HepG2 (cell line): ENCODE measurements at regions not wholly inside any gene's neighbourhood (a gene's known extent, or its start where the extent isn't known, plus 50 kb on each side); places are given as distances from the start of the nearest gene placed in this dataset.

Experiments
- ATAC-seq: fragments of 200-7000 bp; cut with Tn5 transposase; 3 replicates; pipeline ENCODE4 v1.9.1; 2020; ENCODE audit warnings: mild to moderate bottlenecking, moderate library complexity
- BruUV-seq: library from RNA; stranded (reverse); fragments of 400-500 nt; replicated peaks from 2 replicates; lab custom pipeline; 2021; lab: Mats Ljungman, UMichigan
- CTCF ChIA-PET: fragments of 300-600 bp; formaldehyde crosslinking; extraction: SDS; loops from one replicate; lab custom pipeline; 2021; ENCODE audit warnings: low total read pairs, inconsistent platforms, low intra/inter-chr PET ratio; lab: Yijun Ruan, JAX
- POLR2A ChIA-PET: fragments of 350-600 bp; sonication (Branson Sonifier 250); formaldehyde crosslinking; loops from one replicate; lab custom pipeline; 2020; ENCODE audit warnings: antibody characterized with exemption, inconsistent platforms; lab: Yijun Ruan, JAX
- DNase-seq: peaks from one replicate; pipeline ENCODE4 v3.0.0-alpha.2; 2015; ENCODE audit warnings: low spot score
- FAIRE-seq: peaks from 3 replicates; lab custom pipeline; 2011; peaks lifted over from hg19 to GRCh38; lab: Jason Lieb, UNC
- H2AFZ ChIP-seq: one replicate; pipeline ENCODE4 v1.6.1; 2011; ENCODE audit warnings: low read length, inconsistent platforms
- H3K27ac ChIP-seq: fragments of 300-600 bp; 3 replicates; pipeline ENCODE4 v1.8.0; 2011; ENCODE audit warnings: mixed run types, mild to moderate bottlenecking, mixed read lengths, low read length, inconsistent platforms; ENCODE audit not compliant: insufficient read depth; ENCODE audit errors: extremely low read length
- H3K27me3 ChIP-seq, 2 experiments: fragments of 200-600 bp in 1 of 2; 2 replicates in 1 of 2; 3 replicates in 1 of 2; pipeline versions ENCODE4 v1.6.0 to v1.8.0; 2011; ENCODE audit warnings: low read length in 2 of 2, mild to moderate bottlenecking in 2 of 2, moderate library complexity in 2 of 2, inconsistent platforms in 1 of 2; ENCODE audit not compliant: insufficient read depth in 2 of 2, control insufficient read depth in 1 of 2
- H3K36me3 ChIP-seq, 2 experiments: fragments of 200-600 bp in 1 of 2; replicated peaks in 1 of 2; 2 replicates in 1 of 2; 3 replicates in 1 of 2; pipeline versions ENCODE4 v1.5.1 to v1.8.0; 2011; ENCODE audit warnings: low read length in 2 of 2, inconsistent platforms in 1 of 2; ENCODE audit not compliant: insufficient read depth in 2 of 2, control insufficient read depth in 1 of 2
- H3K4me1 ChIP-seq: 2 replicates; pipeline ENCODE4 v1.5.1; 2012; ENCODE audit warnings: low read length, inconsistent platforms; ENCODE audit not compliant: insufficient read depth
- H3K4me2 ChIP-seq: 2 replicates; pipeline ENCODE4 v1.6.0; 2011; ENCODE audit warnings: low read depth, low read length, inconsistent platforms
- H3K4me3 ChIP-seq, 3 experiments: fragments of 200-600 bp in 1 of 3; sonication (generic), shearing (Covaris generic) in 1 of 3; replicated peaks in 1 of 3; 2 replicates each; pipeline ENCODE4 v1.5.1; 2011 to 2016; ENCODE audit warnings: low read length in 3 of 3, inconsistent platforms in 2 of 3, low read depth in 2 of 3, mild to moderate bottlenecking in 2 of 3, control low read depth in 1 of 3, mixed read lengths in 1 of 3; ENCODE audit not compliant: insufficient read depth in 1 of 3
- H3K79me2 ChIP-seq: one replicate; pipeline ENCODE4 v1.6.1; 2011; ENCODE audit warnings: low read length, inconsistent platforms; ENCODE audit not compliant: insufficient read depth
- H3K9ac ChIP-seq: 2 replicates; pipeline ENCODE4 v1.6.0; 2011; ENCODE audit warnings: mild to moderate bottlenecking, low read depth, low read length, inconsistent platforms; ENCODE audit not compliant: insufficient read depth
- H3K9me3 ChIP-seq: 2 replicates; pipeline ENCODE4 v1.5.1; 2012; ENCODE audit warnings: mild to moderate bottlenecking, low read length
- H4K20me1 ChIP-seq: 2 replicates; pipeline ENCODE4 v1.6.0; 2011; ENCODE audit warnings: inconsistent platforms, mild to moderate bottlenecking, low read length, moderate library complexity; ENCODE audit not compliant: insufficient read depth
- ARNT2 ChIP-seq: sonication (generic); formaldehyde crosslinking; IDR thresholded peaks from 2 replicates; pipeline ENCODE4 v1.8.0; 2022; ENCODE audit warnings: mild to moderate bottlenecking, low read depth, missing genetic modification reagents, moderate library complexity
- FOXM1 ChIP-seq: sonication (generic); formaldehyde crosslinking; IDR thresholded peaks from 2 replicates; pipeline ENCODE4 v1.5.0; 2020; ENCODE audit warnings: missing genetic modification reagents
- KLF12 ChIP-seq: sonication (generic); formaldehyde crosslinking; IDR thresholded peaks from 2 replicates; pipeline ENCODE4 v1.4.0; 2020; ENCODE audit warnings: missing genetic modification reagents, borderline replicate concordance
- MBNL3 ChIP-seq: fragments of 250-450 bp; sonication (Bioruptor Pico); conservative IDR thresholded peaks from 2 replicates; pipeline ENCODE4 v1.8.0; 2022; ENCODE audit warnings: mild to moderate bottlenecking, inconsistent platforms
- NBN ChIP-seq: fragments of 450-650 bp; conservative IDR thresholded peaks from 2 replicates; pipeline ENCODE4 v1.6.1; 2017
- SAP130 ChIP-seq: IDR thresholded peaks from 2 replicates; pipeline ENCODE4 v1.6.1; 2016; ENCODE audit warnings: low read depth
- ZNF143 ChIP-seq: sonication (generic); formaldehyde crosslinking; IDR thresholded peaks from 2 replicates; pipeline ENCODE4 v1.4.0; 2020; ENCODE audit warnings: missing genetic modification reagents
- ZNF333 ChIP-seq: sonication (generic); formaldehyde crosslinking; IDR thresholded peaks from 2 replicates; pipeline ENCODE4 v1.4.0; 2020; ENCODE audit warnings: mild to moderate bottlenecking, missing genetic modification reagents, borderline replicate concordance
- ZNF549 ChIP-seq: sonication (generic); formaldehyde crosslinking; IDR thresholded peaks from 2 replicates; pipeline ENCODE4 v1.5.0; 2020; ENCODE audit warnings: missing genetic modification reagents
- whole genome bisulfite sequencing: methylation state at CpG from one replicate; pipeline ENCODE4 v1.1.6; 2017; ENCODE audit warnings: low lambda C conversion rate; 5-methylcytosine and 5-hydroxymethylcytosine counted together
- in situ Hi-C: cut with HindIII; loops from 2 replicates; pipeline ENCODE4 v1.10.0; 2017; ENCODE audit warnings: low pct_unique_long_range_greater_than_20kb; ENCODE audit not compliant: extremely low pct_ligation_motif_present
- intact Hi-C: fragments of 100-400 bp; cut with micrococcal nuclease; formaldehyde crosslinking; loops from one replicate; pipeline ENCODE4 v1.10.0; 2022; ENCODE audit not compliant: unreplicated experiment
- TF ChIP-seq, protein P1 (sequence below): sonication (generic); formaldehyde crosslinking; IDR thresholded peaks from 2 replicates; pipeline ENCODE4 v1.4.0; 2020; ENCODE audit warnings: mild to moderate bottlenecking, missing genetic modification reagents, borderline replicate concordance

GRCh38 chr1:94621395-94621794 is 79.8 kb upstream of the F3 start:
- ATAC-seq, result no peak
- no peaks in the 10 kb centered on the region for H4K20me1 ChIP-seq
- ChIA-PET POLR2A (no interaction called here), CTCF (no interaction called here)
- H3K36me3 ChIP-seq, result no peaks in the 10 kb centered on the region
- no peak overlapping the region for H3K4me3 ChIP-seq
- intact Hi-C loops, result no loop called here
- TF ChIP-seq NBN (no peak), ARNT2 (CRISPR knock-in tag) (no peak), KLF12 (CRISPR knock-in tag) (no peak), ZNF333 (CRISPR knock-in tag) (no peak), ZNF549 (CRISPR knock-in tag) (no peak), MBNL3 (CRISPR knock-in tag) (no peak), SAP130 (CRISPR knock-in tag) (no peak), ZNF143 (no peak), FOXM1 (no peak)
- TF ChIP-seq, protein P1, sequence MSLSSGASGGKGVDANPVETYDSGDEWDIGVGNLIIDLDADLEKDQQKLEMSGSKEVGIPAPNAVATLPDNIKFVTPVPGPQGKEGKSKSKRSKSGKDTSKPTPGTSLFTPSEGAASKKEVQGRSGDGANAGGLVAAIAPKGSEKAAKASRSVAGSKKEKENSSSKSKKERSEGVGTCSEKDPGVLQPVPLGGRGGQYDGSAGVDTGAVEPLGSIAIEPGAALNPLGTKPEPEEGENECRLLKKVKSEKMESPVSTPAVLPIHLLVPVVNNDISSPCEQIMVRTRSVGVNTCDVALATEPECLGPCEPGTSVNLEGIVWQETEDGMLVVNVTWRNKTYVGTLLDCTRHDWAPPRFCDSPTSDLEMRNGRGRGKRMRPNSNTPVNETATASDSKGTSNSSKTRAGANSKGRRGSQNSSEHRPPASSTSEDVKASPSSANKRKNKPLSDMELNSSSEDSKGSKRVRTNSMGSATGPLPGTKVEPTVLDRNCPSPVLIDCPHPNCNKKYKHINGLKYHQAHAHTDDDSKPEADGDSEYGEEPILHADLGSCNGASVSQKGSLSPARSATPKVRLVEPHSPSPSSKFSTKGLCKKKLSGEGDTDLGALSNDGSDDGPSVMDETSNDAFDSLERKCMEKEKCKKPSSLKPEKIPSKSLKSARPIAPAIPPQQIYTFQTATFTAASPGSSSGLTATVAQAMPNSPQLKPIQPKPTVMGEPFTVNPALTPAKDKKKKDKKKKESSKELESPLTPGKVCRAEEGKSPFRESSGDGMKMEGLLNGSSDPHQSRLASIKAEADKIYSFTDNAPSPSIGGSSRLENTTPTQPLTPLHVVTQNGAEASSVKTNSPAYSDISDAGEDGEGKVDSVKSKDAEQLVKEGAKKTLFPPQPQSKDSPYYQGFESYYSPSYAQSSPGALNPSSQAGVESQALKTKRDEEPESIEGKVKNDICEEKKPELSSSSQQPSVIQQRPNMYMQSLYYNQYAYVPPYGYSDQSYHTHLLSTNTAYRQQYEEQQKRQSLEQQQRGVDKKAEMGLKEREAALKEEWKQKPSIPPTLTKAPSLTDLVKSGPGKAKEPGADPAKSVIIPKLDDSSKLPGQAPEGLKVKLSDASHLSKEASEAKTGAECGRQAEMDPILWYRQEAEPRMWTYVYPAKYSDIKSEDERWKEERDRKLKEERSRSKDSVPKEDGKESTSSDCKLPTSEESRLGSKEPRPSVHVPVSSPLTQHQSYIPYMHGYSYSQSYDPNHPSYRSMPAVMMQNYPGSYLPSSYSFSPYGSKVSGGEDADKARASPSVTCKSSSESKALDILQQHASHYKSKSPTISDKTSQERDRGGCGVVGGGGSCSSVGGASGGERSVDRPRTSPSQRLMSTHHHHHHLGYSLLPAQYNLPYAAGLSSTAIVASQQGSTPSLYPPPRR (CRISPR knock-in tag), result no peak
- in situ Hi-C loops, result no loop called here
- H3K27ac ChIP-seq, result no peak overlapping the region
- no peak for DNase-seq
- H3K27me3 ChIP-seq, result peaks cover 2 to 18% of the 10 kb centered on the region in 2 experiments; a peak in 3 of 5 replicates
- 0% methylated on average over 2 of the region's 3 CpGs for WGBS
- no peaks in the 10 kb centered on the region for H3K79me2 ChIP-seq
- peaks cover 44% of the 10 kb centered on the region for H3K4me1 ChIP-seq
- FAIRE-seq, result no peak
- no TSS peak for BruUV-seq
- H3K4me2 ChIP-seq, result no peak overlapping the region
- no peak overlapping the region for H3K9ac ChIP-seq
- no peaks in the 10 kb centered on the region for H3K9me3 ChIP-seq
- H2AFZ ChIP-seq, result no peak overlapping the region
